AG04450 (cell line): ENCODE measurements at regions not wholly inside any gene's neighbourhood (a gene's known extent, or its start where the extent isn't known, plus 50 kb on each side); places are given as distances from the start of the nearest gene placed in this dataset.
A peak's percentile ranks its signal among the peaks of the same experiment; 100 is the strongest.

Experiments
- CTCF ChIA-PET: fragments of 300-600, 350-600 bp; formaldehyde crosslinking; extraction: SDS; loops from one replicate; lab custom pipeline; 2022; ENCODE audit warnings: antibody characterized with exemption, inconsistent platforms; lab: Charles Lee
- POLR2A ChIA-PET: fragments of 350-600 bp; formaldehyde crosslinking; extraction: SDS; loops from one replicate; lab custom pipeline; 2021; ENCODE audit warnings: antibody characterized with exemption, inconsistent platforms; lab: Yijun Ruan, JAX
- DNase-seq: peaks from one replicate; pipeline ENCODE4 v3.0.0-alpha.2; 2011; ENCODE audit warnings: low read depth, low spot score
- H3K27ac ChIP-seq: one replicate; pipeline ENCODE4 v1.5.1; 2012; ENCODE audit warnings: low read depth, low read length, control low read depth
- H3K27me3 ChIP-seq: one replicate; pipeline ENCODE4 v1.6.0; 2012; ENCODE audit warnings: low read length; ENCODE audit not compliant: control insufficient read depth, insufficient read depth
- H3K4me3 ChIP-seq: 2 replicates; pipeline ENCODE4 v1.5.1; 2011; ENCODE audit warnings: mild to moderate bottlenecking, low read depth, low read length, control low read depth
- H3K9me3 ChIP-seq: 2 replicates; pipeline ENCODE4 v1.5.1; 2012; ENCODE audit warnings: low read length; ENCODE audit not compliant: control insufficient read depth, insufficient read depth
- TF ChIP-seq, protein P1 (sequence below): IDR thresholded peaks from 2 replicates; pipeline ENCODE4 v1.5.1; 2011; ENCODE audit warnings: low read depth, low read length, control low read depth, inconsistent platforms

DNA sequence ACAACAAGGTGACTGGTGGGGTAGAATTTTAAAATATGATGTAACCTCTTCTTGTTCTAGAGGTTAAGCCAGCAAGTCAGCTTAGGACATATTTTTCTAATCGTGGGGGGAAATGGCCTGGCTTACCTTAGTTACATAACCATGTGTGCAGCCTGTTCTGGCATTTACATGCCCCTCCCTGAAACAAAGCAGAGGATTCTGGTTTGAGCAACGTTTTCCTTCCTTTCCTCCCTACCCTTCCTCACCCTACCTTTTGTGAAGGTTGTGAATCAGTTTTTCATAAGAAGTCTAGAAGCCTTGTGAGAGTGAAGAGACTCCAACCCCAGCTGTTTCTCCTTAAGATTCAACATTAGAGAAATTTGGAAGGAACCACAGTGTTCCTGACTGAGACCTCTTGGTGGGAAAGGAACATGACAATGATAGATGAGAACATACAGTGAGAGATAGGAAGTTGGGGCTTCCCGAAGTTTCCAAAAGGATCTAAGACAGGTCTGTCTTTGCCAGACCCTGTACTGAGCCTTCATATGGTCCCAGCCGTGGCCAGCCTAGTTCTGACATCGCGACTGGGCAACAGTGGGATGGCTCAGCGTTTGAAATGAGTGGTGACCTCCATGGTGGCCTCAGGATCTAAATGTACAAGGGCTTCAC lies 365.2 kb downstream of the SPATA31D1 start:
- Histone ChIP-seq H3K27ac (peak overlapping the region; percentile 67), H3K9me3 (no peaks in the 10 kb centered on the region), H3K27me3 (no peaks in the 10 kb centered on the region), H3K4me3 (no peak overlapping the region)
- DNase-seq, result no peak
- CTCF ChIA-PET, result no interaction called here
- TF ChIP-seq, protein P1, sequence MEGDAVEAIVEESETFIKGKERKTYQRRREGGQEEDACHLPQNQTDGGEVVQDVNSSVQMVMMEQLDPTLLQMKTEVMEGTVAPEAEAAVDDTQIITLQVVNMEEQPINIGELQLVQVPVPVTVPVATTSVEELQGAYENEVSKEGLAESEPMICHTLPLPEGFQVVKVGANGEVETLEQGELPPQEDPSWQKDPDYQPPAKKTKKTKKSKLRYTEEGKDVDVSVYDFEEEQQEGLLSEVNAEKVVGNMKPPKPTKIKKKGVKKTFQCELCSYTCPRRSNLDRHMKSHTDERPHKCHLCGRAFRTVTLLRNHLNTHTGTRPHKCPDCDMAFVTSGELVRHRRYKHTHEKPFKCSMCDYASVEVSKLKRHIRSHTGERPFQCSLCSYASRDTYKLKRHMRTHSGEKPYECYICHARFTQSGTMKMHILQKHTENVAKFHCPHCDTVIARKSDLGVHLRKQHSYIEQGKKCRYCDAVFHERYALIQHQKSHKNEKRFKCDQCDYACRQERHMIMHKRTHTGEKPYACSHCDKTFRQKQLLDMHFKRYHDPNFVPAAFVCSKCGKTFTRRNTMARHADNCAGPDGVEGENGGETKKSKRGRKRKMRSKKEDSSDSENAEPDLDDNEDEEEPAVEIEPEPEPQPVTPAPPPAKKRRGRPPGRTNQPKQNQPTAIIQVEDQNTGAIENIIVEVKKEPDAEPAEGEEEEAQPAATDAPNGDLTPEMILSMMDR, result no peak
- POLR2A ChIA-PET, result no interaction called here

GRCh38 chr9:82354279-82354659 lies 365.7 kb downstream of the SPATA31D1 start:
- ChIA-PET POLR2A (no interaction called here), CTCF (no interaction called here)
- H3K9me3 ChIP-seq, result no peaks in the 10 kb centered on the region
- peak overlapping the region; percentile 67 for H3K27ac ChIP-seq
- H3K4me3 ChIP-seq, result no peak overlapping the region
- no peaks in the 10 kb centered on the region for H3K27me3 ChIP-seq
- DNase-seq, result no peak
- TF ChIP-seq, protein P1, result no peak

GRCh38 chr9:82356131-82356530 lies 367.6 kb downstream of the SPATA31D1 start:
- H3K27ac ChIP-seq, result no peak overlapping the region
- H3K9me3 ChIP-seq, result no peaks in the 10 kb centered on the region
- POLR2A ChIA-PET, result no interaction called here
- H3K27me3 ChIP-seq, result no peaks in the 10 kb centered on the region
- DNase-seq, result no peak
- no peak overlapping the region for H3K4me3 ChIP-seq
- TF ChIP-seq, protein P1, result no peak
- CTCF ChIA-PET, result interaction anchor here (0.7 to 1.2 kb wide), 2 partner anchors 10 to 251 kb away, joined by 3 to 5 read pairs; no protein-coding TSS in a partner anchor

DNA sequence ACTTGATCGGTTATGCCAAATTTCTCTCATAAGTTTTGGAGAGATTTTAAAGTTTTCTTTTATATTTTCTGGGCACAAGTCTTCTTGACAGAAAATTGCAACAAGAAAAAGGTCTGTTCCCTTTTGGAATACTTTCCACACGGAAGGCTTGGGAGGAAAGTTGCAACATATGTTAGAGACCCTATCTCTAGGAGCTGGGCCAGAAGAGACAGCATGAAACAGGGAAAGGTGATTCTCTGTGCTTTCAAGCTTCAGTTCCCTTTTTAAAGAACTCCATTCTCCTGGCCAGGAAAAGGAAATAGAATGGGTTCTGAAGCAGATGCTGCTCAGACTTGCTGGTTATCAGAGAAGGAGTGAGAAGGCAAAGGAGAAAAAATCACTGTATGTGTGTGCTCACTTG lies 368.3 kb downstream of the SPATA31D1 start:
- H3K9me3 ChIP-seq, result no peaks in the 10 kb centered on the region
- CTCF ChIA-PET, result interaction anchor here (1.2 kb wide), 1 partner anchor 250 kb away, joined by 5 read pairs; no protein-coding TSS in a partner anchor
- H3K4me3 ChIP-seq, result no peak overlapping the region
- TF ChIP-seq, protein P1, result no peak
- no peak overlapping the region for H3K27ac ChIP-seq
- H3K27me3 ChIP-seq, result no peaks in the 10 kb centered on the region
- no peak for DNase-seq
- POLR2A ChIA-PET, result no interaction called here

DNA sequence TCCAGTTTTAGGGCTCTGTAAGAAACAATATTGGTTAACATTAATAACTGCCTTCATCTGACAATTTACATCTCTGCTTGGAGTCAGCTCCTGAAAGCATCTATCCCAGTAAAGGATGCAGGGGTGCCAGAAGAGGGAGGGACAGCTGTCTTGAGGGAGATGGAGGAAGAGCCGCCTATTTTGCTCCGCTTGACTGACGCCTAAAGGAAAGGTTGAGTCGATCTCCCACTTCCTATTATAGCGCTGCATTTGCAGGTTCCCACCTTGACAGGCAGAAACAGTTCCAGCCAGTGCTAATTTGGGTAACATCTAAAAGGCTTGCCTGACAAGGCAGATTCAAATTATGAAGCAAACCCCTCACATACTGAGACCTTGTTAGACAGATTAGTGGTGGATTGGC lies 374.6 kb downstream of the SPATA31D1 start:
- Histone ChIP-seq H3K27me3 (no peaks in the 10 kb centered on the region), H3K9me3 (no peaks in the 10 kb centered on the region), H3K4me3 (no peak overlapping the region), H3K27ac (no peak overlapping the region)
- DNase-seq, result no peak
- ChIA-PET POLR2A (no interaction called here), CTCF (interaction anchor here (1.2 kb wide), 1 partner anchor 244 kb away, joined by 4 read pairs; no protein-coding TSS in a partner anchor)
- TF ChIP-seq, protein P1, result no peak
